MM.1S (cell line): ENCODE measurements at regions not wholly inside any gene's neighbourhood (a gene's known extent, or its start where the extent isn't known, plus 50 kb on each side); places are given as distances from the start of the nearest gene placed in this dataset.

Experiments
- DNase-seq: peaks from one replicate; pipeline ENCODE4 v3.0.0-alpha.2; 2015
- H2AFZ ChIP-seq: fragments of 300-600 bp; sonication (generic); 2 replicates; pipeline ENCODE4 v1.6.0; 2016; ENCODE audit warnings: antibody characterized with exemption, low read length
- H3F3A ChIP-seq: fragments of 300-600 bp; sonication (generic); 2 replicates; pipeline ENCODE4 v1.6.1; 2016; ENCODE audit warnings: mild to moderate bottlenecking, antibody characterized with exemption, low read length, moderate library complexity, mixed read lengths; ENCODE audit not compliant: insufficient read depth
- H3K27ac ChIP-seq: fragments of 300-600 bp; sonication (generic); 2 replicates; pipeline ENCODE4 v1.5.1; 2016; ENCODE audit warnings: mild to moderate bottlenecking, low read length
- H3K27me3 ChIP-seq: fragments of 300-600 bp; sonication (generic); replicated peaks from 2 replicates; pipeline ENCODE4 v1.6.0; 2016; ENCODE audit warnings: low read length; ENCODE audit not compliant: insufficient read depth
- H3K36me3 ChIP-seq: fragments of 300-600 bp; sonication (generic); replicated peaks from 2 replicates; pipeline ENCODE4 v1.6.1; 2016; ENCODE audit warnings: mild to moderate bottlenecking, low read length, mixed read lengths; ENCODE audit not compliant: insufficient read depth
- H3K4me1 ChIP-seq: fragments of 300-600 bp; sonication (generic); 2 replicates; pipeline ENCODE4 v1.6.1; 2016; ENCODE audit warnings: low read length, mixed read lengths
- H3K4me2 ChIP-seq: fragments of 300-600 bp; sonication (generic); 2 replicates; pipeline ENCODE4 v1.6.0; 2016; ENCODE audit warnings: low read depth, low read length
- H3K4me3 ChIP-seq: fragments of 300-600 bp; sonication (generic); 2 replicates; pipeline ENCODE4 v1.5.1; 2016; ENCODE audit warnings: low read length, mixed read lengths
- H3K79me2 ChIP-seq: fragments of 300-600 bp; sonication (generic); 2 replicates; pipeline ENCODE4 v1.6.1; 2016; ENCODE audit warnings: mixed run types, low read length, mixed read lengths
- H3K9ac ChIP-seq: fragments of 300-600 bp; sonication (generic); 2 replicates; pipeline ENCODE4 v1.6.1; 2016; ENCODE audit warnings: low read length, mixed read lengths
- H3K9me2 ChIP-seq: fragments of 300-600 bp; sonication (generic); replicated peaks from 2 replicates; pipeline ENCODE4 v1.6.1; 2016; ENCODE audit warnings: mild to moderate bottlenecking, low read length, mixed read lengths; ENCODE audit not compliant: insufficient read depth
- H3K9me3 ChIP-seq: fragments of 300-600 bp; sonication (generic); replicated peaks from 2 replicates; pipeline ENCODE4 v1.6.1; 2016; ENCODE audit warnings: mild to moderate bottlenecking, low read length, mixed read lengths; ENCODE audit not compliant: insufficient read depth
- H4K20me1 ChIP-seq: fragments of 300-600 bp; sonication (generic); 2 replicates; pipeline ENCODE4 v1.6.1; 2016; ENCODE audit warnings: mild to moderate bottlenecking, low read length, moderate library complexity, mixed read lengths; ENCODE audit not compliant: insufficient read depth
- CTCF ChIP-seq: fragments of 300-600 bp; sonication (generic); IDR thresholded peaks from 2 replicates; pipeline ENCODE4 v1.5.1; 2016; ENCODE audit warnings: antibody characterized with exemption, low read length, mixed read lengths
- EZH2 ChIP-seq: fragments of 300-600 bp; sonication (generic); optimal IDR thresholded peaks from 2 replicates; pipeline ENCODE3; 2017; ENCODE audit warnings: low read depth, mild to moderate bottlenecking, antibody characterized with exemption, low read length, mixed read lengths
- EZH2phosphoT487 ChIP-seq: fragments of 300-600 bp; sonication (generic); IDR thresholded peaks from 2 replicates; pipeline ENCODE4 v1.6.1; 2018; ENCODE audit warnings: antibody characterized with exemption, low read length

- DNase-seq: no peak
- Histone ChIP-seq H3K27ac (no peak overlapping the region), H2AFZ (no peak overlapping the region)
These were observed 169.3 kb upstream of the BET1 start for GRCh38 chr7:94173436-94173835.

DNA sequence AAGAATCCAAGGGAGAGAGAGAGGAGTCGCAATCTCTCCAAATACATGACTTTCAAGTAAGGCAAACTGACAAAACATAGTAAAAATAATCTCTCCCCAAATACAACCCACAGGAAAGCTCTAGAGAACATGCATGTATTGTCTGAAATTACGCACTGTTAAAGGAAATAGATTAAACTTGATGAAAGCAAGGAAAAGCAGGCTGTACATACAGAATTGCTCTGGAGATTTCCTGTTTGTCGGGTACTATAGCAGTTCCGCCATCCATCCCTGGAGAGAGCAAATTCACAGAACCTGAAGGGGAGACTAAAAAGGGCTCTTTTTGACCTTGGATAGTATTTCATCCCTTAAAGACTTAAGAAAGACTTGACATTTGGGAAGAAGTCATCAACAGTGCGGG, 170.2 kb upstream of the BET1 start:
- H3K27me3 ChIP-seq: peaks cover 22% of the 10 kb centered on the region
- no peak overlapping the region for H3K9ac ChIP-seq
- H3K4me2 ChIP-seq: no peak overlapping the region
- no peaks in the 10 kb centered on the region for H3K9me3 ChIP-seq
- H3K4me3 ChIP-seq: no peak overlapping the region
- H3K4me1 ChIP-seq: peaks cover 23% of the 10 kb centered on the region
- no peaks in the 10 kb centered on the region for H3K79me2 ChIP-seq
- H3F3A ChIP-seq: peaks cover 6% of the 10 kb centered on the region; the same call in 1 of the 2 replicates
- no peaks in the 10 kb centered on the region for H3K36me3 ChIP-seq
- no peak for TF ChIP-seq EZH2
- TF ChIP-seq CTCF: no peak
- TF ChIP-seq EZH2phosphoT487: no peak
- no peak overlapping the region for H3K27ac ChIP-seq
- H4K20me1 ChIP-seq: no peaks in the 10 kb centered on the region
- H3K9me2 ChIP-seq: no peaks in the 10 kb centered on the region
- no peak overlapping the region for H2AFZ ChIP-seq
- DNase-seq: no peak

More at GRCh38 chr7:94173436-94173835, 169.3 kb upstream of the BET1 start:
- Histone ChIP-seq H3K79me2 (no peaks in the 10 kb centered on the region), H3K9ac (no peak overlapping the region), H3K4me2 (no peak overlapping the region), H3K36me3 (no peaks in the 10 kb centered on the region), H4K20me1 (no peaks in the 10 kb centered on the region), H3K27me3 (peaks cover 13% of the 10 kb centered on the region), H3F3A (peaks cover 6% of the 10 kb centered on the region; the same call in 1 of the 2 replicates), H3K9me3 (no peaks in the 10 kb centered on the region), H3K4me1 (peaks cover 19% of the 10 kb centered on the region), H3K4me3 (no peak overlapping the region), H3K9me2 (no peaks in the 10 kb centered on the region)
- no peak for TF ChIP-seq CTCF
- TF ChIP-seq EZH2: no peak
- TF ChIP-seq EZH2phosphoT487: no peak

GRCh38 chr7:94174956-94175355, 170.8 kb upstream of the BET1 start:
- H3K9ac ChIP-seq: no peak overlapping the region
- DNase-seq: no peak
- H3K27ac ChIP-seq: no peak overlapping the region
- H3K4me1 ChIP-seq: peaks cover 23% of the 10 kb centered on the region
- no peaks in the 10 kb centered on the region for H4K20me1 ChIP-seq
- no peak overlapping the region for H3K4me2 ChIP-seq
- H3K4me3 ChIP-seq: no peak overlapping the region
- no peaks in the 10 kb centered on the region for H3K9me3 ChIP-seq
- H3K79me2 ChIP-seq: no peaks in the 10 kb centered on the region
- H3K36me3 ChIP-seq: no peaks in the 10 kb centered on the region
- H3K9me2 ChIP-seq: no peaks in the 10 kb centered on the region
- H3K27me3 ChIP-seq: peaks cover 28% of the 10 kb centered on the region
- TF ChIP-seq EZH2phosphoT487 (no peak), EZH2 (no peak), CTCF (no peak)
- no peak overlapping the region for H2AFZ ChIP-seq
- peaks cover 6% of the 10 kb centered on the region; the same call in 1 of the 2 replicates for H3F3A ChIP-seq
